Keratinocyte (primary cell): ENCODE measurements at regions not wholly inside any gene's neighbourhood (a gene's known extent, or its start where the extent isn't known, plus 50 kb on each side); places are given as distances from the start of the nearest gene placed in this dataset.

ENCODE experiments used
- DNase-seq: peaks from one replicate; pipeline ENCODE4 v3.0.0-alpha.2; 2011; ENCODE audit warnings: low read depth, missing footprints, low spot score
- FAIRE-seq: peaks from 2 replicates; lab custom pipeline; 2011; peaks lifted over from hg19 to GRCh38; lab: Jason Lieb, UNC
- H2AFZ ChIP-seq: 2 replicates; pipeline ENCODE4 v1.6.0; 2012; ENCODE audit warnings: low read length, control low read depth, inconsistent platforms; ENCODE audit not compliant: control insufficient read depth
- H3K27ac ChIP-seq: 2 replicates; pipeline ENCODE4 v1.5.1; 2011; ENCODE audit warnings: low read length; ENCODE audit not compliant: control insufficient read depth, insufficient read depth
- H3K27me3 ChIP-seq: 3 replicates; pipeline ENCODE4 v1.6.0; 2011; ENCODE audit warnings: low read length; ENCODE audit not compliant: control insufficient read depth, insufficient read depth; ENCODE audit errors: extremely low read depth
- H3K36me3 ChIP-seq, 2 experiments: 2 replicates in 1 of 2; 3 replicates in 1 of 2; pipeline ENCODE4 v1.5.1; 2011; ENCODE audit warnings: low read length in 2 of 2, mild to moderate bottlenecking in 1 of 2; ENCODE audit not compliant: control insufficient read depth in 2 of 2, insufficient read depth in 2 of 2; ENCODE audit errors: extremely low read depth in 1 of 2
- H3K4me1 ChIP-seq: 3 replicates; pipeline ENCODE4 v1.5.1; 2011; ENCODE audit warnings: low read length; ENCODE audit not compliant: control insufficient read depth, insufficient read depth; ENCODE audit errors: extremely low read depth
- H3K4me2 ChIP-seq: 3 replicates; pipeline ENCODE4 v1.6.0; 2011; ENCODE audit warnings: low read depth, low read length; ENCODE audit not compliant: control insufficient read depth, insufficient read depth; ENCODE audit errors: extremely low read depth
- H3K4me3 ChIP-seq, 3 experiments: fragments of 200-600 bp in 1 of 3; sonication (generic) in 1 of 3; 2 replicates in 2 of 3; 3 replicates in 1 of 3; pipeline ENCODE4 v1.5.1; 2011 to 2016; ENCODE audit warnings: low read length in 3 of 3, mild to moderate bottlenecking in 3 of 3, control low read depth in 2 of 3, inconsistent platforms in 1 of 3, low read depth in 1 of 3, mixed read lengths in 1 of 3, mixed run types in 1 of 3, moderate library complexity in 1 of 3; ENCODE audit not compliant: control insufficient read depth in 2 of 3, insufficient read depth in 2 of 3; ENCODE audit errors: extremely low read depth in 1 of 3
- H3K79me2 ChIP-seq: 2 replicates; pipeline ENCODE4 v1.6.0; 2012; ENCODE audit warnings: low read length; ENCODE audit not compliant: control insufficient read depth, insufficient read depth
- H3K9ac ChIP-seq: 3 replicates; pipeline ENCODE4 v1.6.0; 2011; ENCODE audit warnings: low read length; ENCODE audit not compliant: control insufficient read depth, insufficient read depth; ENCODE audit errors: extremely low read depth
- H3K9me1 ChIP-seq: 3 replicates; pipeline ENCODE4 v1.6.0; 2011; ENCODE audit warnings: low read length; ENCODE audit not compliant: control insufficient read depth, insufficient read depth; ENCODE audit errors: extremely low read depth
- H3K9me3 ChIP-seq: 2 replicates; pipeline ENCODE4 v1.5.1; 2012; ENCODE audit warnings: low read depth, low read length; ENCODE audit not compliant: control insufficient read depth
- H4K20me1 ChIP-seq: 3 replicates; pipeline ENCODE4 v1.6.0; 2011; ENCODE audit warnings: low read length; ENCODE audit not compliant: control insufficient read depth, insufficient read depth; ENCODE audit errors: extremely low read depth
- EZH2 ChIP-seq: IDR thresholded peaks from one replicate; pipeline ENCODE4 v1.6.1; 2012; ENCODE audit warnings: inconsistent platforms, mild to moderate bottlenecking, low read length, moderate library complexity
- dilution Hi-C: fragments of 300-500 bp; cut with MboI; formaldehyde crosslinking; loops from one replicate; pipeline ENCODE4 v1.7.0; 2020; ENCODE audit warnings: low sequenced_read_pairs; ENCODE audit not compliant: extremely low pct_ligation_motif_present
- TF ChIP-seq, protein P1 (sequence below), 3 experiments: IDR thresholded peaks in 1 of 3; conservative IDR thresholded peaks in 1 of 3; optimal IDR thresholded peaks in 1 of 3; 2 replicates in 2 of 3; 3 replicates in 1 of 3; pipeline versions ENCODE3 to v1.5.1; 2011; ENCODE audit warnings: low read length in 3 of 3, mild to moderate bottlenecking in 3 of 3, moderate library complexity in 2 of 3, control low read depth in 1 of 3, inconsistent platforms in 1 of 3; ENCODE audit not compliant: insufficient read depth in 2 of 3; ENCODE audit errors: extremely low read depth in 1 of 3

DNA sequence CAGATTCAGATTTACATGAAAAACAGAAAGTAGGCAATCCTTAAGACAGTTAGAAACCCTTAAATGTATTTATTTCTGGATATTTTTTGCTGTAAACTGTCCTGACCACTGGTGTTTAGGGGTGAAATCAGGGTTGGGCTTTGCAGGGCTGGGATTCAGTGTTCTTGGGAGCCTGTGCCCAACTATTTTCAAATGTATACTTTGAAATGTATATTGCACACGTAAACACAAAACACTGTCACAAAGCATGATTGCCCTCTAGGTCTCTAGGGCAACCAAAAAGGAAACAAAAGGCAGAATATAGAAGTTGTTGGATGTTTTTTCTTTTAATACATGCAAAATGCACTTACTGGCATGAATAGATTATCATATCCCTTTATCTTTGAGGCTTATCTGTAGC, 1185.4 kb downstream of the DIAPH3 start:
- TF ChIP-seq, protein P1, sequence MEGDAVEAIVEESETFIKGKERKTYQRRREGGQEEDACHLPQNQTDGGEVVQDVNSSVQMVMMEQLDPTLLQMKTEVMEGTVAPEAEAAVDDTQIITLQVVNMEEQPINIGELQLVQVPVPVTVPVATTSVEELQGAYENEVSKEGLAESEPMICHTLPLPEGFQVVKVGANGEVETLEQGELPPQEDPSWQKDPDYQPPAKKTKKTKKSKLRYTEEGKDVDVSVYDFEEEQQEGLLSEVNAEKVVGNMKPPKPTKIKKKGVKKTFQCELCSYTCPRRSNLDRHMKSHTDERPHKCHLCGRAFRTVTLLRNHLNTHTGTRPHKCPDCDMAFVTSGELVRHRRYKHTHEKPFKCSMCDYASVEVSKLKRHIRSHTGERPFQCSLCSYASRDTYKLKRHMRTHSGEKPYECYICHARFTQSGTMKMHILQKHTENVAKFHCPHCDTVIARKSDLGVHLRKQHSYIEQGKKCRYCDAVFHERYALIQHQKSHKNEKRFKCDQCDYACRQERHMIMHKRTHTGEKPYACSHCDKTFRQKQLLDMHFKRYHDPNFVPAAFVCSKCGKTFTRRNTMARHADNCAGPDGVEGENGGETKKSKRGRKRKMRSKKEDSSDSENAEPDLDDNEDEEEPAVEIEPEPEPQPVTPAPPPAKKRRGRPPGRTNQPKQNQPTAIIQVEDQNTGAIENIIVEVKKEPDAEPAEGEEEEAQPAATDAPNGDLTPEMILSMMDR (optimal IDR thresholded peaks at IDR 0.05 in 1 of 3, IDR thresholded peaks at IDR 0.05 in 1 of 3, conservative IDR thresholded peaks at IDR 0.05 in 1 of 3; ENCODE audit: extremely low read depth in 1 of 3, insufficient read depth in 2 of 3, low read length in 3 of 3): no peak
- no peak for TF ChIP-seq EZH2
- no peak overlapping the region for H3K27ac ChIP-seq
- DNase-seq (no peak), FAIRE-seq (no peak)
- H2AFZ ChIP-seq: no peak overlapping the region
- no peaks in the 10 kb centered on the region for H4K20me1 ChIP-seq
- no peaks in the 10 kb centered on the region for H3K9me1 ChIP-seq
- no peak overlapping the region for H3K4me2 ChIP-seq
- H3K36me3 ChIP-seq: no peaks in the 10 kb centered on the region
- dilution Hi-C loops: no loop called here
- no peak overlapping the region for H3K4me3 ChIP-seq
- H3K4me1 ChIP-seq: no peaks in the 10 kb centered on the region
- no peaks in the 10 kb centered on the region for H3K27me3 ChIP-seq
- H3K9me3 ChIP-seq: no peaks in the 10 kb centered on the region
- no peak overlapping the region for H3K9ac ChIP-seq
- no peaks in the 10 kb centered on the region for H3K79me2 ChIP-seq

DNA sequence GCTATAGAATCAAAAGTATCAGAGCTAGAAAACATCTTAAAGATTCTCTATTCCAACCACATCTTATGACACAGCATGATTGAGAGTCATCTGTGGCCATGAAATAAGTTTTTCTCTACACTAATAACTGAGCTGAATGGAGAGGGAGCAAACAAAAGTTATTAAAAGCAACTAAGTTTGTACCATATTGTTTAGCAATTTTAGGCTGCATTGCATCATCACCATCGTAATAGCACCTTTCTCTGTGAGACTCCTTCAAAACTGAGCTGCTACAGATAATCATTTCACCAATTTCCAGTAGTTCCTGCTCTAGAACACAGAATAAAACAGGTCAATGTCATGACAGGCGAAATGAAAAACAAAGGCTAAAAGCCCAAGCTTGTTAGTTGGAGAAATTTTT, 1183.9 kb downstream of the DIAPH3 start:
- H3K27ac ChIP-seq: no peak overlapping the region
- no peaks in the 10 kb centered on the region for H3K36me3 ChIP-seq
- DNase-seq (no peak), FAIRE-seq (no peak)
- H3K4me2 ChIP-seq: no peak overlapping the region
- no peaks in the 10 kb centered on the region for H3K79me2 ChIP-seq
- H3K4me3 ChIP-seq: no peak overlapping the region
- H3K4me1 ChIP-seq: no peaks in the 10 kb centered on the region
- no peak for TF ChIP-seq EZH2
- TF ChIP-seq, protein P1 (optimal IDR thresholded peaks at IDR 0.05 in 1 of 3, IDR thresholded peaks at IDR 0.05 in 1 of 3, conservative IDR thresholded peaks at IDR 0.05 in 1 of 3; ENCODE audit: extremely low read depth in 1 of 3, insufficient read depth in 2 of 3, low read length in 3 of 3): no peak
- no peaks in the 10 kb centered on the region for H3K9me1 ChIP-seq
- H2AFZ ChIP-seq: no peak overlapping the region
- H3K9me3 ChIP-seq: no peaks in the 10 kb centered on the region
- no peak overlapping the region for H3K9ac ChIP-seq
- no peaks in the 10 kb centered on the region for H3K27me3 ChIP-seq
- dilution Hi-C loops: no loop called here
- H4K20me1 ChIP-seq: no peaks in the 10 kb centered on the region
